HCT116 (cell line): ENCODE measurements at regions not wholly inside any gene's neighbourhood (a gene's known extent, or its start where the extent isn't known, plus 50 kb on each side); places are given as distances from the start of the nearest gene placed in this dataset.

Source experiments
- ATAC-seq: fragments of 200-7000 bp; cut with Tn5 transposase; 2 replicates; pipeline ENCODE4 v1.9.1; 2020; ENCODE audit warnings: mild to moderate bottlenecking, moderate library complexity
- BruUV-seq: library from RNA; stranded (reverse); fragments of 400-500 nt; replicated peaks from 2 replicates; lab custom pipeline; 2021; lab: Mats Ljungman, UMichigan
- CTCF ChIA-PET: fragments of 300-600 bp; sonication (Branson Sonifier 250); formaldehyde crosslinking; loops from one replicate; lab custom pipeline; 2021; ENCODE audit warnings: antibody characterized with exemption; lab: Charles Lee
- POLR2A ChIA-PET: fragments of 300-600, 350-600 bp; sonication (Branson Sonifier 250); formaldehyde crosslinking; loops from one replicate; lab custom pipeline; 2021; ENCODE audit warnings: antibody characterized with exemption; lab: Charles Lee
- RAD21 ChIA-PET, 2 experiments: fragments of 300-600 bp; sonication (Branson Sonifier 250); formaldehyde crosslinking; loops; one replicate each; lab custom pipeline; 2023; ENCODE audit warnings: low total read pairs in 2 of 2; ENCODE audit not compliant: uncharacterized antibody in 2 of 2, unreplicated experiment in 2 of 2, low non-redundant PET in 1 of 2; lab: Charles Lee
- DNase-seq: peaks from one replicate; pipeline ENCODE4 v3.0.0-alpha.2; 2010; ENCODE audit warnings: low read depth, low spot score
- H2AFZ ChIP-seq: fragments of 200-600 bp; shearing (Covaris generic), sonication (generic); 2 replicates; pipeline ENCODE4 v1.6.1; 2017; ENCODE audit warnings: low read depth, mixed run types, mixed read lengths, antibody characterized with exemption, low read length; ENCODE audit not compliant: poor library complexity, severe bottlenecking
- H3K27ac ChIP-seq: 2 replicates; pipeline ENCODE4 v1.5.1; 2012; ENCODE audit warnings: low read depth, low read length
- H3K27me3 ChIP-seq: fragments of 200-600 bp; sonication (generic); 2 replicates; pipeline ENCODE4 v1.6.1; 2016; ENCODE audit warnings: mixed run types, low read length, mixed read lengths; ENCODE audit not compliant: insufficient read depth
- H3K36me3 ChIP-seq, 2 experiments: fragments of 200-500 bp in 1 of 2; fragments of 200-600 bp in 1 of 2; sonication (Bioruptor generic) in 1 of 2; sonication (generic) in 1 of 2; 2 replicates each; pipeline versions ENCODE4 v1.5.1 to v1.6.1; 2014 to 2016; ENCODE audit warnings: low read length in 2 of 2, inconsistent platforms in 1 of 2, mixed read lengths in 1 of 2, mixed run types in 1 of 2; ENCODE audit not compliant: insufficient read depth in 2 of 2, control insufficient read depth in 1 of 2
- H3K4me1 ChIP-seq, 2 experiments: fragments of 200-600 bp in 1 of 2; sonication (generic) in 1 of 2; 2 replicates each; pipeline versions ENCODE4 v1.5.1 to v1.6.1; 2012 to 2017; ENCODE audit warnings: low read length in 2 of 2, inconsistent platforms in 1 of 2, mild to moderate bottlenecking in 1 of 2, mixed read lengths in 1 of 2, mixed run types in 1 of 2, moderate library complexity in 1 of 2; ENCODE audit not compliant: insufficient read depth in 2 of 2, control insufficient read depth in 1 of 2
- H3K4me2 ChIP-seq: fragments of 200-600 bp; sonication (generic); 2 replicates; pipeline ENCODE4 v1.6.1; 2017; ENCODE audit warnings: mixed run types, low read length, mixed read lengths
- H3K4me3 ChIP-seq, 2 experiments: fragments of 200-600 bp in 1 of 2; sonication (generic) in 1 of 2; replicated peaks in 1 of 2; 2 replicates each; pipeline ENCODE4 v1.5.1; 2011 to 2016; ENCODE audit warnings: low read length in 2 of 2, control low read depth in 1 of 2, low read depth in 1 of 2, mild to moderate bottlenecking in 1 of 2, mixed read lengths in 1 of 2, mixed run types in 1 of 2
- H3K79me2 ChIP-seq: fragments of 200-600 bp; sonication (generic); 2 replicates; pipeline ENCODE4 v1.6.1; 2017; ENCODE audit warnings: mild to moderate bottlenecking, mixed run types, low read length, moderate library complexity, mixed read lengths; ENCODE audit not compliant: insufficient read depth
- H3K9ac ChIP-seq: fragments of 200-600 bp; sonication (generic); 2 replicates; pipeline ENCODE4 v1.6.1; 2016; ENCODE audit warnings: low read length, mixed read lengths
- H3K9me2 ChIP-seq: fragments of 200-600 bp; sonication (generic), shearing (Covaris generic); 2 replicates; pipeline ENCODE4 v1.6.1; 2017; ENCODE audit warnings: mixed run types, mild to moderate bottlenecking, moderate library complexity; ENCODE audit not compliant: insufficient read depth
- H3K9me3 ChIP-seq, 2 experiments: fragments of 200-500 bp in 1 of 2; fragments of 200-600 bp in 1 of 2; sonication (Bioruptor generic) in 1 of 2; sonication (generic) in 1 of 2; 2 replicates each; pipeline ENCODE4 v1.6.1; 2014 to 2017; ENCODE audit warnings: low read length in 2 of 2, mixed read lengths in 2 of 2, inconsistent platforms in 1 of 2, low read depth in 1 of 2, mild to moderate bottlenecking in 1 of 2, mixed run types in 1 of 2, moderate library complexity in 1 of 2; ENCODE audit not compliant: control insufficient read depth in 1 of 2, insufficient read depth in 1 of 2
- H4K20me1 ChIP-seq: fragments of 200-600 bp; sonication (generic), shearing (Covaris generic); 2 replicates; pipeline ENCODE4 v1.6.1; 2017; ENCODE audit warnings: mixed run types, mild to moderate bottlenecking, moderate library complexity; ENCODE audit not compliant: insufficient read depth
- ATF3 ChIP-seq: IDR thresholded peaks from 2 replicates; pipeline ENCODE4 v1.6.1; 2012
- CBX3 ChIP-seq: IDR thresholded peaks from 2 replicates; pipeline ENCODE4 v1.6.1; 2012; ENCODE audit warnings: low read depth
- CEBPB ChIP-seq: IDR thresholded peaks from 2 replicates; pipeline ENCODE4 v1.6.1; 2012; ENCODE audit warnings: low read depth
- CTCF ChIP-seq, 3 experiments: fragments of 200-600 bp in 1 of 3; sonication (generic) in 1 of 3; IDR thresholded peaks in 2 of 3; conservative IDR thresholded peaks in 1 of 3; 2 replicates each; pipeline ENCODE4 v1.5.1; 2012 to 2017; ENCODE audit warnings: low read depth in 2 of 3, low read length in 2 of 3, antibody characterized with exemption in 1 of 3, borderline replicate concordance in 1 of 3, control low read depth in 1 of 3, mild to moderate bottlenecking in 1 of 3, mixed read lengths in 1 of 3, mixed run types in 1 of 3, moderate library complexity in 1 of 3; ENCODE audit not compliant: insufficient read depth in 1 of 3
- EGR1 ChIP-seq: IDR thresholded peaks from 2 replicates; pipeline ENCODE4 v1.6.1; 2012; ENCODE audit warnings: low read depth
- ELF1 ChIP-seq: IDR thresholded peaks from 2 replicates; pipeline ENCODE4 v1.6.1; 2012; ENCODE audit warnings: low read depth, borderline replicate concordance
- EZH2 ChIP-seq: fragments of 200-600 bp; sonication (generic); IDR thresholded peaks from 2 replicates; pipeline ENCODE4 v1.6.1; 2017; ENCODE audit warnings: antibody characterized with exemption, mixed run types
- EZH2phosphoT487 ChIP-seq: fragments of 200-600 bp; IDR thresholded peaks from 2 replicates; pipeline ENCODE4 v1.6.1; 2018; ENCODE audit warnings: antibody characterized with exemption, borderline replicate concordance
- FOSL1 ChIP-seq: IDR thresholded peaks from 2 replicates; pipeline ENCODE4 v1.6.1; 2012; ENCODE audit warnings: low read depth
- MAX ChIP-seq: IDR thresholded peaks from 2 replicates; pipeline ENCODE4 v1.6.1; 2012
- POLR2A ChIP-seq: IDR thresholded peaks from 2 replicates; pipeline ENCODE4 v1.7.0; 2011; ENCODE audit warnings: borderline replicate concordance; ENCODE audit not compliant: insufficient read depth, insufficient read length; ENCODE audit errors: extremely low read depth
- RAD21 ChIP-seq: IDR thresholded peaks from 2 replicates; pipeline ENCODE4 v1.6.1; 2012; ENCODE audit warnings: low read depth, mild to moderate bottlenecking
- REST ChIP-seq: IDR thresholded peaks from 2 replicates; pipeline ENCODE4 v1.6.1; 2012; ENCODE audit warnings: low read depth
- SIN3A ChIP-seq: IDR thresholded peaks from 2 replicates; pipeline ENCODE4 v1.6.1; 2012; ENCODE audit warnings: low read depth
- SP1 ChIP-seq: IDR thresholded peaks from 2 replicates; pipeline ENCODE4 v1.6.1; 2012; ENCODE audit warnings: low read depth
- SRF ChIP-seq: IDR thresholded peaks from 2 replicates; pipeline ENCODE4 v1.6.1; 2012; ENCODE audit warnings: low read depth
- YY1 ChIP-seq: IDR thresholded peaks from 2 replicates; pipeline ENCODE4 v1.6.1; 2011; ENCODE audit warnings: low read length, low read depth, moderate library complexity, mild to moderate bottlenecking; ENCODE audit not compliant: insufficient replicate concordance; ENCODE audit errors: extremely low read depth
- ZBTB33 ChIP-seq: IDR thresholded peaks from 2 replicates; pipeline ENCODE4 v1.6.1; 2011; ENCODE audit warnings: mild to moderate bottlenecking, low read length, moderate library complexity; ENCODE audit not compliant: insufficient replicate concordance; ENCODE audit errors: extremely low read depth
- ZNF274 ChIP-seq: fragments of 200-500 bp; sonication (Bioruptor generic); IDR thresholded peaks from 2 replicates; pipeline ENCODE4 v1.6.1; 2014; ENCODE audit warnings: mild to moderate bottlenecking, low read depth, low read length, inconsistent platforms
- intact Hi-C: fragments of 100-400 bp; cut with micrococcal nuclease; formaldehyde crosslinking; loops from 2 replicates; pipeline ENCODE4 v1.10.0; 2022

- POLR2A ChIA-PET: no interaction called here
- H2AFZ ChIP-seq: no peak overlapping the region
- no TSS peak for BruUV-seq
These were observed 1140.0 kb downstream of the TMEM121 start for GRCh38 chr14:106666341-106666740.

More at GRCh38 chr14:106666341-106666740, 1140.0 kb downstream of the TMEM121 start:
- H3K27me3 ChIP-seq: no peaks in the 10 kb centered on the region
- H3K36me3 ChIP-seq: no peaks in the 10 kb centered on the region
- no peaks in the 10 kb centered on the region for H3K9me2 ChIP-seq
- H4K20me1 ChIP-seq: no peaks in the 10 kb centered on the region
- H3K9ac ChIP-seq: no peak overlapping the region
- no peaks in the 10 kb centered on the region for H3K79me2 ChIP-seq
- CTCF ChIA-PET: no interaction called here
- no peak overlapping the region for H3K4me3 ChIP-seq
- no peak overlapping the region for H3K27ac ChIP-seq
- RAD21 ChIA-PET: no interaction called here
- DNase-seq: no peak
- peaks cover 14 to 16% of the 10 kb centered on the region in 2 experiments; a peak in 2 of 4 replicates for H3K9me3 ChIP-seq
- H3K4me2 ChIP-seq: no peak overlapping the region
- intact Hi-C loops: no loop called here
- no peaks in the 10 kb centered on the region for H3K4me1 ChIP-seq
- TF ChIP-seq RAD21 (no peak), EZH2 (no peak), SRF (no peak), YY1 (no peak), ELF1 (no peak), CBX3 (no peak), POLR2A (no peak), EZH2phosphoT487 (no peak), ATF3 (no peak), ZBTB33 (no peak), MAX (no peak), CEBPB (no peak), ZNF274 (no peak), SP1 (no peak), SIN3A (no peak), CTCF (IDR thresholded peaks at IDR 0.05 in 2 of 3, conservative IDR thresholded peaks at IDR 0.05 in 1 of 3; ENCODE audit: borderline replicate concordance in 1 of 3, insufficient read depth in 1 of 3, low read depth in 2 of 3, low read length in 2 of 3) (no peak), REST (no peak), FOSL1 (no peak), EGR1 (no peak)
- no peak for ATAC-seq
